ENCODE measurements at regions not wholly inside any gene's neighbourhood (a gene's known extent, or its start where the extent isn't known, plus 50 kb on each side); places are given as distances from the start of the nearest gene placed in this dataset.

GRCh38 chr13:99855526-99856420 is 115.8 kb downstream of the ZIC5 start:
- no peaks in the 10 kb centered on the region for H3K36me3 Mint-ChIP-seq (ENCODE audit: insufficient read depth)
- no peak for DNase-seq (ENCODE audit: low spot score, unreplicated experiment)
- no peaks in the 10 kb centered on the region for H3K9me3 Mint-ChIP-seq (ENCODE audit: low read depth)
- no peak overlapping the region for H3K27ac Mint-ChIP-seq
- peaks cover 18% of the 10 kb centered on the region for H3K27me3 Mint-ChIP-seq
- peaks cover 2% of the 10 kb centered on the region for H3K4me1 Mint-ChIP-seq (ENCODE audit: low read depth)
- TF ChIP-seq, protein P1, sequence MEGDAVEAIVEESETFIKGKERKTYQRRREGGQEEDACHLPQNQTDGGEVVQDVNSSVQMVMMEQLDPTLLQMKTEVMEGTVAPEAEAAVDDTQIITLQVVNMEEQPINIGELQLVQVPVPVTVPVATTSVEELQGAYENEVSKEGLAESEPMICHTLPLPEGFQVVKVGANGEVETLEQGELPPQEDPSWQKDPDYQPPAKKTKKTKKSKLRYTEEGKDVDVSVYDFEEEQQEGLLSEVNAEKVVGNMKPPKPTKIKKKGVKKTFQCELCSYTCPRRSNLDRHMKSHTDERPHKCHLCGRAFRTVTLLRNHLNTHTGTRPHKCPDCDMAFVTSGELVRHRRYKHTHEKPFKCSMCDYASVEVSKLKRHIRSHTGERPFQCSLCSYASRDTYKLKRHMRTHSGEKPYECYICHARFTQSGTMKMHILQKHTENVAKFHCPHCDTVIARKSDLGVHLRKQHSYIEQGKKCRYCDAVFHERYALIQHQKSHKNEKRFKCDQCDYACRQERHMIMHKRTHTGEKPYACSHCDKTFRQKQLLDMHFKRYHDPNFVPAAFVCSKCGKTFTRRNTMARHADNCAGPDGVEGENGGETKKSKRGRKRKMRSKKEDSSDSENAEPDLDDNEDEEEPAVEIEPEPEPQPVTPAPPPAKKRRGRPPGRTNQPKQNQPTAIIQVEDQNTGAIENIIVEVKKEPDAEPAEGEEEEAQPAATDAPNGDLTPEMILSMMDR (IDR thresholded peaks at IDR 0.05; ENCODE audit: unreplicated experiment): no peak
- no peak overlapping the region for H3K4me3 Mint-ChIP-seq (ENCODE audit: low read depth)

DNA sequence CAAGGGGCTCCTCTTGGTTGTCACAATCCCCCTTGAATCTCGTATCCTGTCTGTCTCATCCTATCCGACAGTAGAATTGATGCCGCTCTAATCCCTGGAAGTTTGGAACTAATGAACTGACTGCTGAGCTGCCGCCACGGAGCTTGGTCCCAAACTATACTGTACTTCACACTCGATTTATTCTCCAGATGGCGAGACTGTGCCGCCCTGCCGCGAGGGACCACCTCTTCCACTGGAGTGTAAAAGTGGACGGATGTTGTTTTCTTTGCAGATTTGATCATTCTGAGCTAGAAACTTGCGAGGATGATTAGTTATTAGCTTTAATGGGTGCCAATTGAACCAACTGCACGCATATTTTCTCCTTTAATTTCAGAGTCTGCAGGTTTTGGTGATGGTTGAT is 117.2 kb downstream of the ZIC5 start:
- Mint-ChIP-seq H3K9me3 (ENCODE audit: low read depth) (no peaks in the 10 kb centered on the region), H3K4me1 (ENCODE audit: low read depth) (peaks cover 2% of the 10 kb centered on the region), H3K4me3 (ENCODE audit: low read depth) (no peak overlapping the region), H3K27me3 (peaks cover 18% of the 10 kb centered on the region), H3K27ac (no peak overlapping the region), H3K36me3 (ENCODE audit: insufficient read depth) (no peaks in the 10 kb centered on the region)
- DNase-seq (ENCODE audit: low spot score, unreplicated experiment): no peak
- TF ChIP-seq, protein P1 (IDR thresholded peaks at IDR 0.05; ENCODE audit: unreplicated experiment): no peak

GRCh38 chr13:99847318-99847750 is 124.2 kb downstream of the ZIC5 start:
- H3K4me3 Mint-ChIP-seq (ENCODE audit: low read depth): no peak overlapping the region
- H3K27me3 Mint-ChIP-seq: peaks cover 9% of the 10 kb centered on the region
- TF ChIP-seq, protein P1 (IDR thresholded peaks at IDR 0.05; ENCODE audit: unreplicated experiment): no peak
- no peaks in the 10 kb centered on the region for H3K4me1 Mint-ChIP-seq (ENCODE audit: low read depth)
- DNase-seq (ENCODE audit: low spot score, unreplicated experiment): no peak
- H3K9me3 Mint-ChIP-seq (ENCODE audit: low read depth): no peaks in the 10 kb centered on the region
- H3K27ac Mint-ChIP-seq: no peak overlapping the region
- H3K36me3 Mint-ChIP-seq (ENCODE audit: insufficient read depth): no peaks in the 10 kb centered on the region

GRCh38 chr13:99845161-99845874 is 126.2 kb downstream of the ZIC5 start:
- DNase-seq (ENCODE audit: low spot score, unreplicated experiment): no peak
- no peaks in the 10 kb centered on the region for H3K36me3 Mint-ChIP-seq (ENCODE audit: insufficient read depth)
- H3K27me3 Mint-ChIP-seq: peaks cover 9% of the 10 kb centered on the region
- no peaks in the 10 kb centered on the region for H3K9me3 Mint-ChIP-seq (ENCODE audit: low read depth)
- H3K4me1 Mint-ChIP-seq (ENCODE audit: low read depth): no peaks in the 10 kb centered on the region
- TF ChIP-seq, protein P1 (IDR thresholded peaks at IDR 0.05; ENCODE audit: unreplicated experiment): no peak
- no peak overlapping the region for H3K27ac Mint-ChIP-seq
- no peak overlapping the region for H3K4me3 Mint-ChIP-seq (ENCODE audit: low read depth)

DNA sequence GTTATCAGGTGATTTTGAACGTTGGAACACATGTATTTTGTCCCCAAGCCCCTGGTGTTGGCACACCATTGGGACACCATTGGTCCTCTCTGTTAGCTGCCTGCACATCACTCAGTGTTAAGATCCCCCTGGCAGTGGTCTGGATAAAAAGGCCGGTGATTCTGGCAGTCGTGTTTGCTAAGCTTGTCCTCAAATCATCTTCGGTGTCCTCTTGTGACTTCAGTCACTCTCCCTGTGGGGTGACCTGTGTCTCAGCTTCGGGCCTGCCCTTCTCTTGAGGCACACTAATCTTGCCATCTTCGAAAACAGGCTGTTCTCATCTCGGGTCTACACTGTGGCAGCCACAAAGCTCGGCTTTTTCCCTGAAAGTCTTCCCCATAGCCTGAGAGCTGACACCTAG is 127.1 kb downstream of the ZIC5 start:
- Mint-ChIP-seq H3K27me3 (peaks cover 9% of the 10 kb centered on the region), H3K27ac (no peak overlapping the region), H3K4me1 (ENCODE audit: low read depth) (no peaks in the 10 kb centered on the region), H3K4me3 (ENCODE audit: low read depth) (no peak overlapping the region), H3K36me3 (ENCODE audit: insufficient read depth) (no peaks in the 10 kb centered on the region), H3K9me3 (ENCODE audit: low read depth) (no peaks in the 10 kb centered on the region)
- DNase-seq (ENCODE audit: low spot score, unreplicated experiment): no peak
- TF ChIP-seq, protein P1 (IDR thresholded peaks at IDR 0.05; ENCODE audit: unreplicated experiment): no peak
